ENCODE measurements at regions not wholly inside any gene's neighbourhood (a gene's known extent, or its start where the extent isn't known, plus 50 kb on each side); places are given as distances from the start of the nearest gene placed in this dataset.

DNA sequence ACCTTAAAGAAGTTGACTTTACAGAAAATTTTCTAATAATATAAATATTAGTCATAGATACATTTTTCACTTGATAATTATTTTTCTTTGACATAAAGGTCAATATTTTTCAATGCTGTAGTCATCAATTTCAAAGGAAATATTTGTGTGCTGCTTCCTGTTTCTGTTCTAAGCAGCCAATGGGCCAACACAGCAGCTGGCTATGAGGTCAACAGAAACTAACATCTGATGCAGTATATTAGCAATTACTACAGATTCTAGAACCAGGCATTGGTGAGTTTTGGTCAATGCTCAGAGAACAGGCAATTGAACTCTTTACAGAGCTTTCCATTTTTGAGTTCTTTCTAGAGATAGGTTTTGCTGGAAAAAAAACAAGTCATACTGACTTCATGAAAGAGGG is 669.6 kb upstream of the NRSN1 start:
- TF ChIP-seq, protein P1, sequence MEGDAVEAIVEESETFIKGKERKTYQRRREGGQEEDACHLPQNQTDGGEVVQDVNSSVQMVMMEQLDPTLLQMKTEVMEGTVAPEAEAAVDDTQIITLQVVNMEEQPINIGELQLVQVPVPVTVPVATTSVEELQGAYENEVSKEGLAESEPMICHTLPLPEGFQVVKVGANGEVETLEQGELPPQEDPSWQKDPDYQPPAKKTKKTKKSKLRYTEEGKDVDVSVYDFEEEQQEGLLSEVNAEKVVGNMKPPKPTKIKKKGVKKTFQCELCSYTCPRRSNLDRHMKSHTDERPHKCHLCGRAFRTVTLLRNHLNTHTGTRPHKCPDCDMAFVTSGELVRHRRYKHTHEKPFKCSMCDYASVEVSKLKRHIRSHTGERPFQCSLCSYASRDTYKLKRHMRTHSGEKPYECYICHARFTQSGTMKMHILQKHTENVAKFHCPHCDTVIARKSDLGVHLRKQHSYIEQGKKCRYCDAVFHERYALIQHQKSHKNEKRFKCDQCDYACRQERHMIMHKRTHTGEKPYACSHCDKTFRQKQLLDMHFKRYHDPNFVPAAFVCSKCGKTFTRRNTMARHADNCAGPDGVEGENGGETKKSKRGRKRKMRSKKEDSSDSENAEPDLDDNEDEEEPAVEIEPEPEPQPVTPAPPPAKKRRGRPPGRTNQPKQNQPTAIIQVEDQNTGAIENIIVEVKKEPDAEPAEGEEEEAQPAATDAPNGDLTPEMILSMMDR (IDR thresholded peaks at IDR 0.05): no peak
- no peaks in the 10 kb centered on the region for H3K27me3 ChIP-seq
- H3K36me3 ChIP-seq: no peaks in the 10 kb centered on the region
- DNase-seq (ENCODE audit: low spot score): no peak
- H3K9me3 ChIP-seq: no peaks in the 10 kb centered on the region
- no peak overlapping the region for H3K4me3 ChIP-seq
- H3K27ac ChIP-seq: no peak overlapping the region
- H3K4me1 ChIP-seq: no peaks in the 10 kb centered on the region

DNA sequence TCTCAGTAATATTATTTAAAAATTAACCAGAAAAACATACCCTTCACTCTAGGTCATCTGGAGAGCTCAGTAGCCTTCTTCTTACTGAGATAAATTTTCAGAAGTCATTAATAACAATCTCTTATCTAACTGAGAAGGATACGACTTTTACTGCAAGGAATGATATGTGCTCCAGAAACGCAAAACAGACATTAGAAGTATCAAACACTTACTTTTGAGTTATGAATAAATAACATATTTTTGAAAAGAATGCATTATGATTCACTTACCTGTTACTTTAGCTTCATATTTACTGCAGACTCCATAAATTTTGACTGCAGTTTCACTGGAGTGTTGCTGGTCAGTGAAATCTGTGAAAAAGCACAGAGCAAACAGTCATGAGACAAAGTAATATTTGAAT is 668.7 kb upstream of the NRSN1 start:
- TF ChIP-seq, protein P1 (IDR thresholded peaks at IDR 0.05): no peak
- Histone ChIP-seq H3K36me3 (no peaks in the 10 kb centered on the region), H3K4me1 (no peaks in the 10 kb centered on the region), H3K27ac (no peak overlapping the region), H3K4me3 (no peak overlapping the region), H3K9me3 (no peaks in the 10 kb centered on the region), H3K27me3 (no peaks in the 10 kb centered on the region)
- no peak for DNase-seq (ENCODE audit: low spot score)

DNA sequence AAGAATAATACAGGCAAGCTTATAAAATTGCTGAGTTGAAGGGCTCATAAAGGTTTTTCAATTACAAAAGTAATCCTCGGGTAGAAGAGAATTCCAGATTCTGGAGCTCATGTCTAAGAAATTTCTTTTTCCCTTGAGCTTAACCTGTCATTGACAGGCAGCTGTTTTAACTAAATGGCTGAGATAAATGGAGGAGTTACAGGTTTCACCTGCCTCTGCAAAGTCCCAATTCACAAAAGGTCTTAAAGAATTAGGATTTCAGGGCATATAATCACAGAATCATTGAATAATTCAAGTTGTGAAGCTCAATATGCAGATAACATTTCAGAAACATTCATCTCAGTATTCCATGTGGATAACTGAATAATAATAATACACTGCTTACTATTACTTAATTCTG is 660.1 kb upstream of the NRSN1 start:
- Histone ChIP-seq H3K27ac (no peak overlapping the region), H3K4me3 (no peak overlapping the region), H3K36me3 (no peaks in the 10 kb centered on the region), H3K27me3 (no peaks in the 10 kb centered on the region), H3K4me1 (no peaks in the 10 kb centered on the region), H3K9me3 (no peaks in the 10 kb centered on the region)
- DNase-seq (ENCODE audit: low spot score): no peak
- TF ChIP-seq, protein P1 (IDR thresholded peaks at IDR 0.05): no peak

DNA sequence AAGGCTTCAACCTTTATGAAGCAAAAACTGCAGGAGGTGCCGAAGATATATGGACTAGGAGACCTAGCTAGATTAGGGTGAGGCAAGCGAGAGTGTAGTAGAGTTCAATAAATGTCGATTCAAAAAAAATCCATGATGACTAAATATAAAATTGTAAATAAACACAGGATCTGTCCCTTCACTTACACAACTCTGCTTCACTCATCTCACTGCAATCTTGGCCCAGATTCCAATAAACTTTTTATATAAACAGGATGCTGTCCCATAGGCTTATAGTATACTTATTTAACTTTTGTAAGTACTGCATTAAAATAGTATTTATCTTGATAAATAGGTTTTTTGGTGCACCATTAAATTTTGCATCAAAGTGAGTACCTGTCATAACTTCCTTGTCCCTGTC is 648.4 kb upstream of the NRSN1 start:
- peaks cover 0 to 4% of the 10 kb centered on the region in 2 donors for H3K9me3 ChIP-seq

DNA sequence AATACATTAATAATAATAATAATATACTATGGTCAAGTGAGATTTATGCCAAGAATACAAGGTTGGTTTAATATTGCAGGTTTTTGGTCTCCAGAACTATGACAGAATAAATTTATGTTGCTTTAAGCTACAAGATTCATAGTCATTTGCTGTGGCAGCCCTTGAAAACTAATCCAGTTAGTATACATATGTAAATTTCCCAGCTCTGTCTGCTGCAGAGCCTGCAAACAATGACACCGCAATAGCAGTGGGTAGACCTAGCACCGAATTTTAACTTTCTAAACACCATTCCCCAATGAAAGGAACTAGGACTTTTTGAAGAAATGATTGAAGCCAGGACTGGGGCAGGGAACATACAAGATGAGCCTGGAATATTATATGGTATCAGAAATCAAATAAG is 647.7 kb upstream of the NRSN1 start:
- H3K4me1 ChIP-seq: no peaks in the 10 kb centered on the region
- TF ChIP-seq, protein P1 (IDR thresholded peaks at IDR 0.05): no peak
- H3K9me3 ChIP-seq: peaks cover 0 to 4% of the 10 kb centered on the region in 2 donors
- no peaks in the 10 kb centered on the region for H3K36me3 ChIP-seq
- no peak for DNase-seq (ENCODE audit: low spot score)
- H3K4me3 ChIP-seq: no peak overlapping the region
- H3K27me3 ChIP-seq: no peaks in the 10 kb centered on the region
- no peak overlapping the region for H3K27ac ChIP-seq

More for the DNA sequence above, 648.4 kb upstream of the NRSN1 start:
- Histone ChIP-seq H3K27ac (no peak overlapping the region), H3K27me3 (no peaks in the 10 kb centered on the region), H3K4me3 (no peak overlapping the region), H3K36me3 (no peaks in the 10 kb centered on the region), H3K4me1 (no peaks in the 10 kb centered on the region)
- no peak for DNase-seq (ENCODE audit: low spot score)
- TF ChIP-seq, protein P1 (IDR thresholded peaks at IDR 0.05): no peak

DNA sequence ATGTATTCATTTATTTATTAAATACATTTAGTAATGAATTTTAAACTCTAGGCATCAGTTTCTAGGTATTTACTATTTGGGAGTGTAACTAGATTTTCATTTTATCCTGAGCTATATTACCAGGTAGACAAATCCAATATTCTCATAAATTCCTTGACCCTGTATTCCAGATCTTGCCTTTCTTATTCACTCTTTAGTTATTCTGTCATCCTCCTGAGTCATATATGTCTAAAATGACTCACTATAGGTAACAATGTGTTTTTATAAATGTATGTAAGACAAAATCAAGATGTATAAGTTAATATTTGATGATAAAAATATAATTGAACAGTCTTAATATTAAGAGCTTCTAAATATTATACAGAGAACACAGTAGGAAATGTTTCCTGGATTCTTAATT is 642.1 kb upstream of the NRSN1 start:
- Histone ChIP-seq H3K27me3 (no peaks in the 10 kb centered on the region), H3K36me3 (no peaks in the 10 kb centered on the region), H3K27ac (no peak overlapping the region), H3K4me3 (no peak overlapping the region), H3K4me1 (no peaks in the 10 kb centered on the region), H3K9me3 (no peaks in the 10 kb centered on the region)
- DNase-seq (ENCODE audit: low spot score): no peak
- TF ChIP-seq, protein P1 (IDR thresholded peaks at IDR 0.05): no peak

Data from right atrium auricular region (tissue), 2 donors.